AG04449 (cell line): ENCODE measurements at regions not wholly inside any gene's neighbourhood (a gene's known extent, or its start where the extent isn't known, plus 50 kb on each side); places are given as distances from the start of the nearest gene placed in this dataset.

Source experiments
- CTCF ChIA-PET: fragments of 350-600 bp; formaldehyde crosslinking; extraction: SDS; loops from one replicate; lab custom pipeline; 2021; ENCODE audit warnings: antibody characterized with exemption; lab: Yijun Ruan, JAX
- POLR2A ChIA-PET: fragments of 400-600, 350-600 bp; formaldehyde crosslinking; extraction: SDS; loops from one replicate; lab custom pipeline; 2020; ENCODE audit warnings: antibody characterized with exemption, inconsistent platforms; lab: Yijun Ruan, JAX
- DNase-seq: peaks from one replicate; pipeline ENCODE4 v3.0.0-alpha.2; 2010; ENCODE audit warnings: low read depth, low spot score
- H3K4me3 ChIP-seq: 2 replicates; pipeline ENCODE4 v1.5.1; 2011; ENCODE audit warnings: low read depth, mild to moderate bottlenecking, control low read depth, low read length
- TF ChIP-seq, protein P1 (sequence below): IDR thresholded peaks from one replicate; pipeline ENCODE4 v1.5.1; 2011; ENCODE audit warnings: mild to moderate bottlenecking, moderate library complexity, low read length, control low read depth, inconsistent platforms; ENCODE audit not compliant: insufficient read depth; ENCODE audit errors: missing control alignments

DNA sequence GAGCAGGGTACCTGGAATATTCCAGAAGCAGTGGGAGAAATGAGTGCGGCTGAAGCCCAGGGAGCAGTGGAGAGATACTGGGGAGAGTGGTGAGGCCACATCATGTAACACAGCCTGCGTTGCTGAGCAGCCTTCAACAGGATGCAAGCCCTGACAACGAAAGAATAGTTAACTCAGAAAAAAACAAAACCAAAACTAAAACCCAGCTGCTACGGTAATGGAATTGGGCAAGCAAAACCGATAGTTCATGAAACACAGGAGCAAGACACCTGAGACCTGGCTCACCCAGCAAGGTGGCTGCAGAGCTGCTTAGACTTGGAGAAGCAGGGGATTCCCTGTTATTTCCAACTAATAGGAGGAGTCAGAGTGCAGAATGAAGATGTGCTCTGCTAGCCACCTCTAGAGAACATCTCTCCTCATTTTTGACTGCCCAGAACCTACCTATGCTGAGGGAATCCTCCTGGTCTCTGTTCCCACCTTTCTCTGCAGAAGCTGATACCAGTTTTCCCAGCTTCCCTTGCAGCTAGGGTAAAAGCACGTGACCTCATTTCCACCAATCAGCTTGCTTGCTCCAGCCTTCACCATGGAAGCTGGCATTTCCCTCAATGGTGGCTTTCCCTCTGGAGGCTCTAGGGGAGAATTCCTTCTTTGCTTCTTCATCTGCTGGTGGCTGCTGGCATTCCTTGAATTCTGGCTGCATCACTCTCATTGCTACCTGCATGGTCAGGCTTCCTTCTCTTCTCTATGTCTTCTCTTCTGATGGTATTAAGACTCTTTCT is 59.4 kb upstream of the XYLT1 start:
- no peak for DNase-seq
- H3K4me3 ChIP-seq, result no peak overlapping the region
- POLR2A ChIA-PET, result no interaction called here
- CTCF ChIA-PET, result interaction anchor here (0.9 to 1.4 kb wide), 2 partner anchors 16 to 49 kb away, joined by 3 to 4 read pairs; no protein-coding TSS in a partner anchor
- TF ChIP-seq, protein P1, sequence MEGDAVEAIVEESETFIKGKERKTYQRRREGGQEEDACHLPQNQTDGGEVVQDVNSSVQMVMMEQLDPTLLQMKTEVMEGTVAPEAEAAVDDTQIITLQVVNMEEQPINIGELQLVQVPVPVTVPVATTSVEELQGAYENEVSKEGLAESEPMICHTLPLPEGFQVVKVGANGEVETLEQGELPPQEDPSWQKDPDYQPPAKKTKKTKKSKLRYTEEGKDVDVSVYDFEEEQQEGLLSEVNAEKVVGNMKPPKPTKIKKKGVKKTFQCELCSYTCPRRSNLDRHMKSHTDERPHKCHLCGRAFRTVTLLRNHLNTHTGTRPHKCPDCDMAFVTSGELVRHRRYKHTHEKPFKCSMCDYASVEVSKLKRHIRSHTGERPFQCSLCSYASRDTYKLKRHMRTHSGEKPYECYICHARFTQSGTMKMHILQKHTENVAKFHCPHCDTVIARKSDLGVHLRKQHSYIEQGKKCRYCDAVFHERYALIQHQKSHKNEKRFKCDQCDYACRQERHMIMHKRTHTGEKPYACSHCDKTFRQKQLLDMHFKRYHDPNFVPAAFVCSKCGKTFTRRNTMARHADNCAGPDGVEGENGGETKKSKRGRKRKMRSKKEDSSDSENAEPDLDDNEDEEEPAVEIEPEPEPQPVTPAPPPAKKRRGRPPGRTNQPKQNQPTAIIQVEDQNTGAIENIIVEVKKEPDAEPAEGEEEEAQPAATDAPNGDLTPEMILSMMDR, result no peak

DNA sequence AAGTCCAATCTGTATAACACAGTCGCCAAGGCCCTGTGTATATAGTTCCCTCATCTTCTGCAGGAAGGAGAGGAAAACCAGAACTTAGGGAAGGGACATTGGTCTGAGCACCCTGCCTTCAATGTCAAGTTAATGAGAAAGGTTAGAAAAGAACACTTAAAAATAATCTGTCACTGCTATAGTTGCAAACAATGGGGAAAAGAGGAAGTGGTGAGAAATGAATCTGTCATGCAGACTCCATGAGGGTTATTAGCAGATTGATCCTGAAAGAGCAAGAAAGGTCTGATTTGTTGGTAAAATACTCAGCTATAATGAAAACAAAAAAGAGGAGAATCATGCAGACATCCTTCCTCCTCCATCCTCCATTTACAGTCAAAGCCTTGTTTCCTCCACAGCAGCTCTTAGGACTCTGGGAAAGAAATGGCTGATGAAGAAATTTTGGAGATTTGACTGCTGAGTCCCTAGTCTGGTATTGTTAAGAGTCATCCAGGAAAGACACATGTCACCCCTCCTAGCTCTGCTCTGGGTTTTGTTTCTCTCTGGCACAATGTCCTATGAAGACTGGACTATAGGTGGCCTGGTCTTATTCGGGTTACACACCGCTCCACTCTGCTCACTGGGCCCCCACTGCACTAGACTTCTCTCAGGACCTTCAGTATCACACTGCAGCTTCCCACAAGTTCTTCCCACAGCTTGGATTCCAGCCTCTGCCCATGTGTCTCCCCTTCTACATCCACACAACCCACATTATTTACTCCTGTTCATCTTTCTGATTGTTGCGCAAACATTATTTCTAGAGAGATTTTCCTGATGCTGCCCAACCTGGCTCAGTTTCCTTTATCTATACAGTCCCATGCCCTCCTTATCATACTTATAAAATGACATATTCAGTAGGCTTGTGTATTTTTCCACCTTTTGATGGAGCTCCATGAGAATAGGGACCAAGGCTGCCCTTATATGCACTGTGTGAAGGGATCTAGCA is 56.5 kb upstream of the XYLT1 start:
- H3K4me3 ChIP-seq, result no peak overlapping the region
- no peak for DNase-seq
- POLR2A ChIA-PET, result no interaction called here

DNA sequence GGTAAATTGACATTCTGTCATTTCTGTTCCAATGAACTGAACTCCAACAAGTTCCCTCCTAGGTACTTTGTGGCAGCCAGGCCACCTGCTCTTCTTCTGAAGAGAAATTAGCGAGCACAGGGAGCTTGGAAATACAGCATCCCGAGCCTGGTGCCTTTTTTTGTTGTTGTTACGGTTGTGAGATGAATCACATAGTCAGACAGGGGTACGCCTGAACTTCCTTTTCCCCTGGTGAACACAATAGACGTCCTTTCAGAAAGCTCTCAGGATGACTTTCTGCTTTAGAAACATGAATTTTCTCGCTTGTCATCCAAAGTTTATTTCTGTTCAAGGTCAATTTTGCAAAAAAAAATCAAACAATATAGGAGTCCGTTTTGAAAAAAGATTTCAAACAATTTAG is 53.9 kb upstream of the XYLT1 start:
- CTCF ChIA-PET, result interaction anchor here (0.7 to 1.8 kb wide), 4 partner anchors 9 to 33 kb away, joined by 3 to 5 read pairs (median 3); no protein-coding TSS in a partner anchor
- no peak for DNase-seq
- TF ChIP-seq, protein P1, result no peak
- no peak overlapping the region for H3K4me3 ChIP-seq
- POLR2A ChIA-PET, result no interaction called here

More for the DNA sequence above, 56.5 kb upstream of the XYLT1 start:
- TF ChIP-seq, protein P1, result no peak
- CTCF ChIA-PET, result interaction anchor here (1.0 kb wide), 1 partner anchor 29 kb away, joined by 3 read pairs; no protein-coding TSS in a partner anchor

DNA sequence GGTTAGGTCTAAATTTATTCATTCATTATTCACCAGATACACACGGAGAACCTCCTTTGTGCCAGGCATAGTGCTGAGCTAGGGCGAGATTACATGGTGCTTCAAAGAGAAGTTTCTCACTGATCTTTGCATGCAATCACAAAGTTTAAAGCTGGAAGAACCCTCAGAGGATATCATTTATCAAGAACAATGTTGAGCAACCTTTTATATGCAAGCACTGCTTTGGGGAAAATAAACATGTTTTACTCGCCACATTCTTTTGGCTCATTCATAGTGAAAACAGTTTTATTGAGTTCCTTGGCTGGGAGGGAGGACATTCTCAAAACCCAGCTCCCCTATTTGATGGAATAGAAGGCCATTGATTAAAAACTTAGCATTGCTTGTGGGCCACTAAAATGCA is 49.8 kb upstream of the XYLT1 start:
- CTCF ChIA-PET, result interaction anchor here (1.3 to 3.8 kb wide), 5 partner anchors 8 to 59 kb away, joined by 3 to 19 read pairs (median 7); no protein-coding TSS in a partner anchor
- peak; percentile 47 for DNase-seq
- POLR2A ChIA-PET, result interaction anchor here (0.6 to 1.1 kb wide), 4 partner anchors 16 to 221 kb away, joined by 3 to 4 read pairs (median 3); no protein-coding TSS in a partner anchor
- H3K4me3 ChIP-seq, result no peak overlapping the region
- TF ChIP-seq, protein P1, result no peak
